ENCODE measurements at regions not wholly inside any gene's neighbourhood (a gene's known extent, or its start where the extent isn't known, plus 50 kb on each side); places are given as distances from the start of the nearest gene placed in this dataset.

DNA sequence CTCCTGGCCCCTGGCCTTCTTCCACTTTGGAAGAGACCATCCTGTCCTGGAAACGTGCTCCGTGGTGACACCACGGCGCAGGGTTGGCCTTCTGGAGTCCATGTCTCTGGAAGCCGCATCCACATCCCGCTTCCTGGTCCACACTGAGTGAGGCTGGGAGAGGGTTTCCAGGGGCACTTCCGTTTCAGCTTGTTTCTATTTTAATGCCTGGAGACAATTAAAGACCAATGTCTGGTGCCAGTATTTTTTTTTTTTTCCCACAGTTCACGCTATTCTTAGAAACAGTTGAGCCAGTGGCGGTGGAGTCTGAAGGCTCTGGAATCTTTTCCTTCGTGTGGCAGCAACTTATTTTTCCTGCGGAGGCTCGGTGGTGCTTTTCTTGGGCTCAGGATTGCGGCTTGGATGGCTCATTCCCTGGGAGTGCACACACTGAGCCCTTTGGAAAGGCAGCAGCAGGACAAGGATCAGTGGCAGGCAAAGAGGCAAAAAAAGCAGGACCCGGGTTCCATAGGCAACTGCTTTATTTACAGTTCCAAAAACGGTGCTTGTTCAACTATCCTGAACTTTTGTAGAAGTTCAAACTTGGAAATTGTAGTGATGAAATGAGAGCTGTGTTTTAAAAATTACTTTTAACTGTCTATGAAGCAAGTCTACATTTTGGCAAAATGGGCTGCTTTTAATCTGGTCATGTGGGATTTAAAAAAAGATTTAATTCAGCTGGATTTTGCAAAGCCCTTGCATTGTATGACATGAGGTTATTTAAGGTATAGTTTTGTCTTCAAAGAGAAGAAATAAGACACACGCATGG, 202.8 kb downstream of the BAMBI start:
- TF ChIP-seq, protein P1, sequence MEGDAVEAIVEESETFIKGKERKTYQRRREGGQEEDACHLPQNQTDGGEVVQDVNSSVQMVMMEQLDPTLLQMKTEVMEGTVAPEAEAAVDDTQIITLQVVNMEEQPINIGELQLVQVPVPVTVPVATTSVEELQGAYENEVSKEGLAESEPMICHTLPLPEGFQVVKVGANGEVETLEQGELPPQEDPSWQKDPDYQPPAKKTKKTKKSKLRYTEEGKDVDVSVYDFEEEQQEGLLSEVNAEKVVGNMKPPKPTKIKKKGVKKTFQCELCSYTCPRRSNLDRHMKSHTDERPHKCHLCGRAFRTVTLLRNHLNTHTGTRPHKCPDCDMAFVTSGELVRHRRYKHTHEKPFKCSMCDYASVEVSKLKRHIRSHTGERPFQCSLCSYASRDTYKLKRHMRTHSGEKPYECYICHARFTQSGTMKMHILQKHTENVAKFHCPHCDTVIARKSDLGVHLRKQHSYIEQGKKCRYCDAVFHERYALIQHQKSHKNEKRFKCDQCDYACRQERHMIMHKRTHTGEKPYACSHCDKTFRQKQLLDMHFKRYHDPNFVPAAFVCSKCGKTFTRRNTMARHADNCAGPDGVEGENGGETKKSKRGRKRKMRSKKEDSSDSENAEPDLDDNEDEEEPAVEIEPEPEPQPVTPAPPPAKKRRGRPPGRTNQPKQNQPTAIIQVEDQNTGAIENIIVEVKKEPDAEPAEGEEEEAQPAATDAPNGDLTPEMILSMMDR (conservative IDR thresholded peaks at IDR 0.05; ENCODE audit: low read depth, low read length): no peak
- no peaks in the 10 kb centered on the region for H3K4me1 ChIP-seq (ENCODE audit: low read depth, poor library complexity, severe bottlenecking)
- H3K27ac ChIP-seq: no peak overlapping the region

DNA sequence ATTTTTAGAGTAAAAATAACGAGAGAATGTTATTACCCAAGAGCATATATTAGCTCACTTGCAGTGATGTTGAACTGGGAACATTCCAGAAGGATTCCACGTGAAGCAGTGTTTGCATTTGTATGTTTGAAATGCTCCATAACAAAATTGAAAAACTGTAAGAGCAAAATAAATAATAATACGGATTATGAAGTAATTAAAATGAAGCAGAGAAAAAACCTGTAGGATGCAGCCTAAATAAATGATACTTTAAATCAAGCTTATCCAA, 203.3 kb downstream of the BAMBI start:
- H4K20me1 ChIP-seq (ENCODE audit: insufficient read depth): no peaks in the 10 kb centered on the region
- H3K36me3 ChIP-seq (ENCODE audit: insufficient read depth): no peaks in the 10 kb centered on the region
- no peaks in the 10 kb centered on the region for H3K79me2 ChIP-seq (ENCODE audit: insufficient read depth, low read depth)
- H3K27ac ChIP-seq: no peak overlapping the region
- no peaks in the 10 kb centered on the region for H3K27me3 ChIP-seq (ENCODE audit: insufficient read depth, low read depth)
- H3K9ac ChIP-seq: no peak overlapping the region
- no peak overlapping the region for H3K4me3 ChIP-seq (IDR thresholded peaks at IDR 0.05; ENCODE audit: insufficient read depth, low read depth, low read length)
- no peak overlapping the region for H3K4me2 ChIP-seq
- H3K4me1 ChIP-seq (ENCODE audit: low read depth, poor library complexity, severe bottlenecking): no peaks in the 10 kb centered on the region
- H2AFZ ChIP-seq (ENCODE audit: low read depth): no peak overlapping the region
- TF ChIP-seq, protein P1 (conservative IDR thresholded peaks at IDR 0.05; ENCODE audit: low read depth, low read length): no peak

More for the DNA sequence above, 202.8 kb downstream of the BAMBI start:
- H4K20me1 ChIP-seq (ENCODE audit: insufficient read depth): no peaks in the 10 kb centered on the region
- H3K4me3 ChIP-seq (IDR thresholded peaks at IDR 0.05; ENCODE audit: insufficient read depth, low read depth, low read length): no peak overlapping the region
- no peaks in the 10 kb centered on the region for H3K36me3 ChIP-seq (ENCODE audit: insufficient read depth)
- no peak overlapping the region for H3K4me2 ChIP-seq
- no peak overlapping the region for H2AFZ ChIP-seq (ENCODE audit: low read depth)
- H3K79me2 ChIP-seq (ENCODE audit: insufficient read depth, low read depth): no peaks in the 10 kb centered on the region
- H3K27me3 ChIP-seq (ENCODE audit: insufficient read depth, low read depth): no peaks in the 10 kb centered on the region
- H3K9ac ChIP-seq: no peak overlapping the region

DNA sequence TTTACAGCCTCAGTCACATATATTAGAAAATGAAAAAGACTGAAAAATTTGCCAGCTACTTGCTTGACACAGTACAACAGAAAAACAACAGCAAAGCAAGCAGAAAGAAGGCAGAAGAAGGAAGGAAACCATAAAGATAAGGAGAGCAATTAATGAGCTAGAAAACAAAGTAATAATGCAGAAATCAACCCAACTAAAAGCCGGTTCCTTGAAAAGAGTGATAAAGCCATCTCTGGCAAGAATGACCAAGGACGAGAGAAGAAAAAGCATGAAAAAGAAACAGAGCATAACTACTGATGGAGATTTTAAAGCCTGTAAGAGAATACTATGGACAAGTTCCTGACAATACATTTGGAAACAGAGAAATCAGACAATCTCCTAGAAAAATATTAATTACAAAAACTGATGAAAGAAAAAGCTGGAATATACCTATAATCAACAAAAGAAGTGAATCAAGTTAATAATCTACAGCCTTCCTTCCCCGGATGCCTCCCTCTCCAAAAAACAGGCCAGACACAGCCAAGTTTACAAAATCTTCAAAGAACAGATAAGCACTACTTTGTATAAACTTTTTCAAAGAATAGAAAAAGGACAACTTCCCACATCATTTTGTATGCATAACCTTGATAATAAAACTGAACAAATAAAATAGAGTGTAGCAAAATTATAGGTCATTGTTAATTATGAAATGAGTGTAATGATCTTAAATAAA, 204.0 kb downstream of the BAMBI start:
- Histone ChIP-seq H3K9ac (no peak overlapping the region), H3K27ac (no peak overlapping the region), H3K4me3 (IDR thresholded peaks at IDR 0.05; ENCODE audit: insufficient read depth, low read depth, low read length) (no peak overlapping the region), H4K20me1 (ENCODE audit: insufficient read depth) (no peaks in the 10 kb centered on the region), H3K4me2 (no peak overlapping the region), H3K79me2 (ENCODE audit: insufficient read depth, low read depth) (no peaks in the 10 kb centered on the region), H3K27me3 (ENCODE audit: insufficient read depth, low read depth) (no peaks in the 10 kb centered on the region), H3K36me3 (ENCODE audit: insufficient read depth) (no peaks in the 10 kb centered on the region), H2AFZ (ENCODE audit: low read depth) (no peak overlapping the region), H3K4me1 (ENCODE audit: low read depth, poor library complexity, severe bottlenecking) (no peaks in the 10 kb centered on the region)
- TF ChIP-seq, protein P1 (conservative IDR thresholded peaks at IDR 0.05; ENCODE audit: low read depth, low read length): no peak

DNA sequence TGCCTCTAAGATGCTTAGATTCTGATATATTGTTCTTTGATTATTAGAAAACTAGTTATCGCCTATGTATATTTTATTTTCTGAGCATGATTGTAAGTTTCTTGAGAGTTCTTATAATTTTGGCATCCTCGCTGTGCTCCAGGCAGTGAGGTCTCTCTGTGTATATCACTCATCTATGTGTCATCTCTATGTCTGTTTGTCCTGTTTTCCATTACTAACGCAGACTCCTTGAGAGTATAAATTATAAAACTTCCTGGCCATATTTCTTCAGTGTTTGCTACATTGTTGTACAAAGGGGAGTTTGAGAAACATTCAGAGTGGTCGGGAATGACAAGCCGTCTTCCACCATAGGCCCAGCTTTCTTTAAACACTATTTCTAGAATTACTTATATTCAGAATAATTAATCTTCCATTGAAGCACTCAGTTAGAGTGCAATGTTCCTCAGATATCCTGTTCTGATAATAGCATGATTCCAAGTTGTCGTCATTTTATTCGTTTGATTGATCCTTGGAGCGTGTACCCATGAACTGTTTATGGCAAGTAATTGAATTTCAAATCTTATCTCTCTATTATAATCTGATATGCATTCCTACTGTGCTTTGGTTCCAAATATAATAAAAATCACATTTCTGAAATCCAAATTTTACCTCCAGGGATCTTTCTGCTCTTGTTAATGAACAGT, 206.6 kb downstream of the BAMBI start:
- H3K4me2 ChIP-seq: no peak overlapping the region
- no peaks in the 10 kb centered on the region for H4K20me1 ChIP-seq (ENCODE audit: insufficient read depth)
- no peaks in the 10 kb centered on the region for H3K79me2 ChIP-seq (ENCODE audit: insufficient read depth, low read depth)
- H3K4me3 ChIP-seq (IDR thresholded peaks at IDR 0.05; ENCODE audit: insufficient read depth, low read depth, low read length): no peak overlapping the region
- no peak overlapping the region for H3K27ac ChIP-seq
- no peak overlapping the region for H2AFZ ChIP-seq (ENCODE audit: low read depth)
- H3K27me3 ChIP-seq (ENCODE audit: insufficient read depth, low read depth): no peaks in the 10 kb centered on the region
- TF ChIP-seq, protein P1 (conservative IDR thresholded peaks at IDR 0.05; ENCODE audit: low read depth, low read length): no peak
- H3K36me3 ChIP-seq (ENCODE audit: insufficient read depth): no peaks in the 10 kb centered on the region
- H3K9ac ChIP-seq: no peak overlapping the region
- H3K4me1 ChIP-seq (ENCODE audit: low read depth, poor library complexity, severe bottlenecking): no peaks in the 10 kb centered on the region

Measured in KMS-11 (cell line).